Renal cortical epithelial cell (primary cell): ENCODE measurements at regions not wholly inside any gene's neighbourhood (a gene's known extent, or its start where the extent isn't known, plus 50 kb on each side); places are given as distances from the start of the nearest gene placed in this dataset.
"Not testable (repeated sequence)": the region's sequence is repeated elsewhere in the genome, so short reads cannot be mapped to it uniquely, and the experiment has no call there.

ENCODE experiments used
- DNase-seq: peaks from one replicate; pipeline ENCODE4 v3.0.0-alpha.2; 2011; ENCODE audit warnings: low read depth

- peak; percentile 99 for DNase-seq
Measured at GRCh38 chr2:181790716-181791649, 100.5 kb upstream of the ITPRID2 start.

- DNase-seq, result no peak
Measured at GRCh38 chr2:181792906-181793305, 98.6 kb upstream of the ITPRID2 start.

GRCh38 chr2:181798022-181798421, 93.5 kb upstream of the ITPRID2 start:
- no peak for DNase-seq

- not testable (repeated sequence) for DNase-seq
Measured at GRCh38 chr2:181802300-181802699, 89.2 kb upstream of the ITPRID2 start.

- peak; percentile 90 for DNase-seq
Measured at GRCh38 chr2:181803903-181804799, 87.4 kb upstream of the ITPRID2 start.

GRCh38 chr2:181805228-181806038, 86.1 kb upstream of the ITPRID2 start:
- peak; percentile 85 for DNase-seq

GRCh38 chr2:181806039-181806392, 85.5 kb upstream of the ITPRID2 start:
- DNase-seq, result no peak

GRCh38 chr2:181807526-181807925, 84.0 kb upstream of the ITPRID2 start:
- DNase-seq, result peak; percentile 47

- DNase-seq, result peak; percentile 98
Measured at GRCh38 chr2:181810823-181811695, 80.5 kb upstream of the ITPRID2 start.

- no peak for DNase-seq
Measured at GRCh38 chr2:181812106-181812743, 79.3 kb upstream of the ITPRID2 start.

GRCh38 chr2:181814057-181814491, 77.5 kb upstream of the ITPRID2 start:
- DNase-seq, result peak; percentile 49

GRCh38 chr2:181817509-181817908, 74.0 kb upstream of the ITPRID2 start:
- no peak for DNase-seq

GRCh38 chr2:181818058-181818680, 73.4 kb upstream of the ITPRID2 start:
- DNase-seq, result no peak

GRCh38 chr2:181818840-181819239, 72.7 kb upstream of the ITPRID2 start:
- no peak for DNase-seq

GRCh38 chr2:181821049-181821448, 70.5 kb upstream of the ITPRID2 start:
- no peak for DNase-seq

GRCh38 chr2:181822097-181822496, 69.4 kb upstream of the ITPRID2 start:
- DNase-seq, result no peak

GRCh38 chr2:181823405-181823804, 68.1 kb upstream of the ITPRID2 start:
- DNase-seq, result no peak

GRCh38 chr2:181828122-181828705, 63.3 kb upstream of the ITPRID2 start:
- DNase-seq, result no peak

- no peak for DNase-seq
Measured at GRCh38 chr2:181829230-181829629, 62.3 kb upstream of the ITPRID2 start.
